Panc1 (cell line): ENCODE measurements at regions not wholly inside any gene's neighbourhood (a gene's known extent, or its start where the extent isn't known, plus 50 kb on each side); places are given as distances from the start of the nearest gene placed in this dataset.

Experiments
- POLR2AphosphoS5 ChIP-seq: IDR thresholded peaks from 2 replicates; pipeline ENCODE4 v1.6.1; 2012; ENCODE audit warnings: mild to moderate bottlenecking, low read depth, low read length, moderate library complexity
- SIN3A ChIP-seq: IDR thresholded peaks from 2 replicates; pipeline ENCODE4 v1.6.1; 2012; ENCODE audit warnings: low read depth, mild to moderate bottlenecking, low read length, moderate library complexity, borderline replicate concordance; ENCODE audit not compliant: insufficient read depth
- TCF7L2 ChIP-seq: IDR thresholded peaks from 2 replicates; pipeline ENCODE4 v1.6.1; 2011; ENCODE audit warnings: mild to moderate bottlenecking, low read depth, low read length, inconsistent platforms
- TF ChIP-seq, protein P1 (sequence below): fragments of 450-650 bp; IDR thresholded peaks from 2 replicates; pipeline ENCODE4 v1.5.1; 2017; ENCODE audit warnings: mild to moderate bottlenecking

DNA sequence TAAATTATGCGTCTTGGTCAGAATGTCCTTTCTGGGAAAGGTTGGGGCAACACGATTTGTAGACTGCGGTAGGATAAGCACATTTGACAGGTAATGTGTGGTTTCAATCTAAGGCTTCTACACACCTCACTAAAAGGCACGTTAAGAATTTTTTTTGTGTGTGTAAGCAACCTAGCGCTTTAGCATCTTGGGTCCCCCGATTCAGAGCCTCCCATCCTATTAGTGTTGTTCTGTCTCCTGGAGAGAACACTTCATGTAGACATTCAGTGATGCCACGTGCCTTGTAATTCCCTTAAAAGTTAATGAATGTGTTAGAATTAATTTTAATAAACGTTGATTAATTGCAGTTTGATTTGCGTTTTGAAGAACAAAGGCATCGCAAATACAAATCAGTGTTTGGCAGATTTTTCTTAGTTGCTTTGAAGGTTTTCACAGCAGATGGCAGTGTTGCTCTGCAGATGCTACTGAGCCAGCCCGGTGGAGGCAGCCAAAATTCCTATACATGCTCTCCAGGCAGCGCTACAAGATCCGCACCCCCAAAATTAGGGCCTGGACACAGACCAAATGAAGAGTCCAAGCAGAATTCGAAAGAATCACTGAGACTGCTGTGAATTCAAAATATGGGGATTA is 63.5 kb downstream of the OTOL1 start:
- TF ChIP-seq, protein P1, sequence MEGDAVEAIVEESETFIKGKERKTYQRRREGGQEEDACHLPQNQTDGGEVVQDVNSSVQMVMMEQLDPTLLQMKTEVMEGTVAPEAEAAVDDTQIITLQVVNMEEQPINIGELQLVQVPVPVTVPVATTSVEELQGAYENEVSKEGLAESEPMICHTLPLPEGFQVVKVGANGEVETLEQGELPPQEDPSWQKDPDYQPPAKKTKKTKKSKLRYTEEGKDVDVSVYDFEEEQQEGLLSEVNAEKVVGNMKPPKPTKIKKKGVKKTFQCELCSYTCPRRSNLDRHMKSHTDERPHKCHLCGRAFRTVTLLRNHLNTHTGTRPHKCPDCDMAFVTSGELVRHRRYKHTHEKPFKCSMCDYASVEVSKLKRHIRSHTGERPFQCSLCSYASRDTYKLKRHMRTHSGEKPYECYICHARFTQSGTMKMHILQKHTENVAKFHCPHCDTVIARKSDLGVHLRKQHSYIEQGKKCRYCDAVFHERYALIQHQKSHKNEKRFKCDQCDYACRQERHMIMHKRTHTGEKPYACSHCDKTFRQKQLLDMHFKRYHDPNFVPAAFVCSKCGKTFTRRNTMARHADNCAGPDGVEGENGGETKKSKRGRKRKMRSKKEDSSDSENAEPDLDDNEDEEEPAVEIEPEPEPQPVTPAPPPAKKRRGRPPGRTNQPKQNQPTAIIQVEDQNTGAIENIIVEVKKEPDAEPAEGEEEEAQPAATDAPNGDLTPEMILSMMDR: peak; percentile 69
- TF ChIP-seq POLR2AphosphoS5 (no peak), SIN3A (no peak), TCF7L2 (peak; percentile 79)
